HepG2 (cell line): ENCODE measurements at regions not wholly inside any gene's neighbourhood (a gene's known extent, or its start where the extent isn't known, plus 50 kb on each side); places are given as distances from the start of the nearest gene placed in this dataset.

ENCODE experiments used
- BORCS8-MEF2B ChIP-seq: sonication (generic); formaldehyde crosslinking; IDR thresholded peaks from 2 replicates; pipeline ENCODE4 v1.8.0; 2022; ENCODE audit warnings: mild to moderate bottlenecking, missing genetic modification reagents
- CCDC6 ChIP-seq: sonication (generic); formaldehyde crosslinking; IDR thresholded peaks from 2 replicates; pipeline ENCODE4 v1.8.1; 2022; ENCODE audit warnings: mild to moderate bottlenecking, missing genetic modification reagents, moderate library complexity
- CEBPG ChIP-seq: IDR thresholded peaks from 2 replicates; pipeline ENCODE4 v1.6.1; 2016
- DNMT1 ChIP-seq: sonication (generic); formaldehyde crosslinking; IDR thresholded peaks from 2 replicates; pipeline ENCODE4 v1.5.1; 2020; ENCODE audit warnings: mild to moderate bottlenecking, missing genetic modification reagents
- DR1 ChIP-seq: sonication (generic); formaldehyde crosslinking; IDR thresholded peaks from 2 replicates; pipeline ENCODE4 v1.8.0; 2021; ENCODE audit warnings: mild to moderate bottlenecking, missing genetic modification reagents, inconsistent platforms
- JUND ChIP-seq: sonication (generic); formaldehyde crosslinking; IDR thresholded peaks from 2 replicates; pipeline ENCODE4 v1.8.0; 2022; ENCODE audit warnings: mild to moderate bottlenecking, missing genetic modification reagents
- KDM2A ChIP-seq: sonication (generic); formaldehyde crosslinking; IDR thresholded peaks from 2 replicates; pipeline ENCODE4 v1.4.0; 2020; ENCODE audit warnings: low read depth, missing genetic modification reagents, borderline replicate concordance
- KDM4B ChIP-seq: sonication (generic); formaldehyde crosslinking; IDR thresholded peaks from 2 replicates; pipeline ENCODE4 v1.4.0; 2020; ENCODE audit warnings: missing genetic modification reagents
- MBD4 ChIP-seq: IDR thresholded peaks from 2 replicates; pipeline ENCODE4 v1.6.1; 2012; ENCODE audit warnings: low read length, inconsistent platforms, borderline replicate concordance
- PHF5A ChIP-seq: IDR thresholded peaks from one replicate; pipeline ENCODE4 v1.6.1; 2018; ENCODE audit warnings: low read depth, missing genetic modification reagents; ENCODE audit not compliant: unreplicated experiment
- SAFB2 ChIP-seq: sonication (generic); formaldehyde crosslinking; IDR thresholded peaks from 2 replicates; pipeline ENCODE4 v1.5.1; 2020; ENCODE audit warnings: missing genetic modification reagents, low read depth, mild to moderate bottlenecking, borderline replicate concordance
- SIX1 ChIP-seq: sonication (generic); formaldehyde crosslinking; IDR thresholded peaks from 2 replicates; pipeline ENCODE4 v1.4.0; 2020; ENCODE audit warnings: missing genetic modification reagents, borderline replicate concordance
- STAG1 ChIP-seq: sonication (generic); formaldehyde crosslinking; IDR thresholded peaks from 2 replicates; pipeline ENCODE4 v1.4.0; 2020; ENCODE audit warnings: missing genetic modification reagents
- TEAD2 ChIP-seq: sonication (generic); formaldehyde crosslinking; IDR thresholded peaks from 2 replicates; pipeline ENCODE4 v1.9.0; 2021; ENCODE audit warnings: missing genetic modification reagents
- YEATS4 ChIP-seq: sonication (generic); formaldehyde crosslinking; IDR thresholded peaks from 2 replicates; pipeline ENCODE4 v1.4.0; 2020; ENCODE audit warnings: missing genetic modification reagents, borderline replicate concordance
- ZC3H13 ChIP-seq: sonication (generic); formaldehyde crosslinking; IDR thresholded peaks from 2 replicates; pipeline ENCODE4 v1.8.1; 2023; ENCODE audit warnings: mild to moderate bottlenecking, missing genetic modification reagents, moderate library complexity
- ZFY ChIP-seq: sonication (generic); formaldehyde crosslinking; IDR thresholded peaks from 2 replicates; pipeline ENCODE4 v1.4.0; 2020; ENCODE audit warnings: missing genetic modification reagents
- ZKSCAN5 ChIP-seq: sonication (generic); formaldehyde crosslinking; IDR thresholded peaks from 2 replicates; pipeline ENCODE4 v1.5.1; 2020; ENCODE audit warnings: mild to moderate bottlenecking, missing genetic modification reagents
- ZMYM3 ChIP-seq: sonication (generic); formaldehyde crosslinking; IDR thresholded peaks from 2 replicates; pipeline ENCODE4 v1.5.1; 2020; ENCODE audit warnings: mild to moderate bottlenecking, missing genetic modification reagents
- ZNF333 ChIP-seq: sonication (generic); formaldehyde crosslinking; IDR thresholded peaks from 2 replicates; pipeline ENCODE4 v1.4.0; 2020; ENCODE audit warnings: mild to moderate bottlenecking, missing genetic modification reagents, borderline replicate concordance
- ZNF549 ChIP-seq: sonication (generic); formaldehyde crosslinking; IDR thresholded peaks from 2 replicates; pipeline ENCODE4 v1.5.0; 2020; ENCODE audit warnings: missing genetic modification reagents
- ZNF7 ChIP-seq: IDR thresholded peaks from 2 replicates; pipeline ENCODE4 v1.6.1; 2016; ENCODE audit warnings: missing biosample characterization, missing genetic modification reagents
- ZNF768 ChIP-seq: sonication (generic); formaldehyde crosslinking; IDR thresholded peaks from 2 replicates; pipeline ENCODE4 v1.4.0; 2020; ENCODE audit warnings: missing genetic modification reagents
- ZSCAN21 ChIP-seq: sonication (generic); formaldehyde crosslinking; IDR thresholded peaks from 2 replicates; pipeline ENCODE4 v1.8.0; 2022; ENCODE audit warnings: mild to moderate bottlenecking, missing genetic modification reagents, moderate library complexity, borderline replicate concordance
- TF ChIP-seq, protein P1 (sequence below): sonication (generic); formaldehyde crosslinking; IDR thresholded peaks from 2 replicates; pipeline ENCODE4 v1.4.0; 2020; ENCODE audit warnings: mild to moderate bottlenecking, missing genetic modification reagents
- TF ChIP-seq, protein P2 (sequence below): sonication (generic); formaldehyde crosslinking; IDR thresholded peaks from 2 replicates; pipeline ENCODE4 v1.8.0; 2022; ENCODE audit warnings: mild to moderate bottlenecking, missing genetic modification reagents
- TF ChIP-seq, protein P3 (sequence below): sonication (generic); formaldehyde crosslinking; IDR thresholded peaks from 2 replicates; pipeline ENCODE4 v1.4.0; 2020; ENCODE audit warnings: missing genetic modification reagents
- TF ChIP-seq, protein P4 (sequence below): sonication (generic); formaldehyde crosslinking; IDR thresholded peaks from 2 replicates; pipeline ENCODE4 v1.4.0; 2020; ENCODE audit warnings: mild to moderate bottlenecking, missing genetic modification reagents
- TF ChIP-seq, protein P5 (sequence below): sonication (generic); formaldehyde crosslinking; conservative IDR thresholded peaks from 2 replicates; pipeline ENCODE4 v1.8.0; 2022; ENCODE audit warnings: mild to moderate bottlenecking, moderate library complexity, missing genetic modification reagents

DNA sequence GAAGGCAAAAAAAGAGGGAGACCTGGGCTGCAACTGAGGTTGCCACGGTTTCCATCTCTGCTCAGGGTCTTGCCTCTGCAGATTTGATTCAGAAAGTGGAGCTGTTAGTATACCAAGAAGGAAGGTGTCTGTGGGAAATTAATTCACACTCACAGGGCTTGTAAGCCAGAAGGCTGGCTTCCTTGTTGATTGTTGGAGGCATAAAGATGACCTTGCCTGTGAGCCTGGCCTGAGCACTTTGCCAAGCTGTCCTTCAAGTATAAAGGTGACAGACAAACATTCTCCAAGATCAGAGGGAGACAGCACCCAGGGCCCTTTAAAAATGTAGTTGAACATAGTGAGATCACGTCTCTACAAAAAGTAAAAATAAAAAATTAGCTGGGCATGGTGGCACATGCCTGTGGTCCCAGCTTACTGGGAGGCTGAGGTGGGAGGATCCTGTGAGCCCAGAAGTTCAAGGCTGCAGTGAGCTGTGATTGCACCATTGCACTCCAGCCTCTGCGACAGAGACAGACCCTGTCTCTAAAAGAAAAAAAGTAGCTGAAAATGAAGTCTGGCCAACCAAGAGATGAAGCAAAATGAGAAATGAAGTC lies 91.2 kb upstream of the UXS1 start (continued):
- TF ChIP-seq TEAD2 (CRISPR knock-in tag) (no peak), KDM2A (CRISPR knock-in tag) (peak; percentile 44; the same call in 1 of the 2 replicates), CCDC6 (no peak), MBD4 (no peak), KDM4B (no peak), ZSCAN21 (CRISPR knock-in tag) (no peak), ZNF549 (no peak), CEBPG (peak; percentile 91), YEATS4 (CRISPR knock-in tag) (no peak), JUND (no peak), BORCS8-MEF2B (CRISPR knock-in tag) (no peak), DR1 (no peak), STAG1 (CRISPR knock-in tag) (no peak), ZNF333 (CRISPR knock-in tag) (no peak), ZMYM3 (CRISPR knock-in tag) (peak; percentile 84), SIX1 (CRISPR knock-in tag) (0 out of 2 replicates have a peak, but pooled peaks have one; percentile 19), ZNF7 (CRISPR knock-in tag) (no peak), SAFB2 (CRISPR knock-in tag) (no peak), DNMT1 (no peak), ZC3H13 (CRISPR knock-in tag) (no peak), ZKSCAN5 (CRISPR knock-in tag) (no peak), ZNF768 (CRISPR knock-in tag) (no peak), PHF5A (CRISPR knock-in tag) (no peak), ZFY (CRISPR knock-in tag) (no peak)
- TF ChIP-seq, protein P1, sequence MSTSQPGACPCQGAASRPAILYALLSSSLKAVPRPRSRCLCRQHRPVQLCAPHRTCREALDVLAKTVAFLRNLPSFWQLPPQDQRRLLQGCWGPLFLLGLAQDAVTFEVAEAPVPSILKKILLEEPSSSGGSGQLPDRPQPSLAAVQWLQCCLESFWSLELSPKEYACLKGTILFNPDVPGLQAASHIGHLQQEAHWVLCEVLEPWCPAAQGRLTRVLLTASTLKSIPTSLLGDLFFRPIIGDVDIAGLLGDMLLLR (CRISPR knock-in tag): no peak
- TF ChIP-seq, protein P2, sequence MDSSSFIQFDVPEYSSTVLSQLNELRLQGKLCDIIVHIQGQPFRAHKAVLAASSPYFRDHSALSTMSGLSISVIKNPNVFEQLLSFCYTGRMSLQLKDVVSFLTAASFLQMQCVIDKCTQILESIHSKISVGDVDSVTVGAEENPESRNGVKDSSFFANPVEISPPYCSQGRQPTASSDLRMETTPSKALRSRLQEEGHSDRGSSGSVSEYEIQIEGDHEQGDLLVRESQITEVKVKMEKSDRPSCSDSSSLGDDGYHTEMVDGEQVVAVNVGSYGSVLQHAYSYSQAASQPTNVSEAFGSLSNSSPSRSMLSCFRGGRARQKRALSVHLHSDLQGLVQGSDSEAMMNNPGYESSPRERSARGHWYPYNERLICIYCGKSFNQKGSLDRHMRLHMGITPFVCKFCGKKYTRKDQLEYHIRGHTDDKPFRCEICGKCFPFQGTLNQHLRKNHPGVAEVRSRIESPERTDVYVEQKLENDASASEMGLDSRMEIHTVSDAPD: no peak
- TF ChIP-seq, protein P3, sequence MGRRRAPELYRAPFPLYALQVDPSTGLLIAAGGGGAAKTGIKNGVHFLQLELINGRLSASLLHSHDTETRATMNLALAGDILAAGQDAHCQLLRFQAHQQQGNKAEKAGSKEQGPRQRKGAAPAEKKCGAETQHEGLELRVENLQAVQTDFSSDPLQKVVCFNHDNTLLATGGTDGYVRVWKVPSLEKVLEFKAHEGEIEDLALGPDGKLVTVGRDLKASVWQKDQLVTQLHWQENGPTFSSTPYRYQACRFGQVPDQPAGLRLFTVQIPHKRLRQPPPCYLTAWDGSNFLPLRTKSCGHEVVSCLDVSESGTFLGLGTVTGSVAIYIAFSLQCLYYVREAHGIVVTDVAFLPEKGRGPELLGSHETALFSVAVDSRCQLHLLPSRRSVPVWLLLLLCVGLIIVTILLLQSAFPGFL (CRISPR knock-in tag): no peak
- TF ChIP-seq, protein P4, sequence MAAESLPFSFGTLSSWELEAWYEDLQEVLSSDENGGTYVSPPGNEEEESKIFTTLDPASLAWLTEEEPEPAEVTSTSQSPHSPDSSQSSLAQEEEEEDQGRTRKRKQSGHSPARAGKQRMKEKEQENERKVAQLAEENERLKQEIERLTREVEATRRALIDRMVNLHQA (CRISPR knock-in tag): no peak
- TF ChIP-seq, protein P5, sequence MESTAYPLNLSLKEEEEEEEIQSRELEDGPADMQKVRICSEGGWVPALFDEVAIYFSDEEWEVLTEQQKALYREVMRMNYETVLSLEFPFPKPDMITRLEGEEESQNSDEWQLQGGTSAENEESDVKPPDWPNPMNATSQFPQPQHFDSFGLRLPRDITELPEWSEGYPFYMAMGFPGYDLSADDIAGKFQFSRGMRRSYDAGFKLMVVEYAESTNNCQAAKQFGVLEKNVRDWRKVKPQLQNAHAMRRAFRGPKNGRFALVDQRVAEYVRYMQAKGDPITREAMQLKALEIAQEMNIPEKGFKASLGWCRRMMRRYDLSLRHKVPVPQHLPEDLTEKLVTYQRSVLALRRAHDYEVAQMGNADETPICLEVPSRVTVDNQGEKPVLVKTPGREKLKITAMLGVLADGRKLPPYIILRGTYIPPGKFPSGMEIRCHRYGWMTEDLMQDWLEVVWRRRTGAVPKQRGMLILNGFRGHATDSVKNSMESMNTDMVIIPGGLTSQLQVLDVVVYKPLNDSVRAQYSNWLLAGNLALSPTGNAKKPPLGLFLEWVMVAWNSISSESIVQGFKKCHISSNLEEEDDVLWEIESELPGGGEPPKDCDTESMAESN: no peak
